PC-9 (cell line): ENCODE measurements at regions not wholly inside any gene's neighbourhood (a gene's known extent, or its start where the extent isn't known, plus 50 kb on each side); places are given as distances from the start of the nearest gene placed in this dataset.

ENCODE experiments used
- BruUV-seq: library from RNA; stranded (reverse); fragments of 400-500 nt; replicated peaks from 2 replicates; lab custom pipeline; 2021; lab: Mats Ljungman, UMichigan
- CTCF ChIA-PET: fragments of 300-600 bp; sonication (Branson Sonifier 250); formaldehyde crosslinking; loops from one replicate; lab custom pipeline; 2022; ENCODE audit warnings: antibody characterized with exemption; lab: Charles Lee
- POLR2A ChIA-PET: fragments of 300-600 bp; sonication (Branson Sonifier 250); formaldehyde crosslinking; loops from one replicate; lab custom pipeline; 2022; ENCODE audit warnings: antibody characterized with exemption; ENCODE audit not compliant: unreplicated experiment; lab: Charles Lee
- DNase-seq, 2 experiments: peaks; one replicate each; pipeline versions ENCODE4 v3.0.0 to v3.0.0-alpha.2; 2015 to 2022; ENCODE audit warnings: mixed read lengths in 1 of 2
- H2AFZ ChIP-seq: fragments of 200-600 bp; sonication (generic); 2 replicates; pipeline ENCODE4 v1.8.1; 2017; ENCODE audit warnings: antibody characterized with exemption
- H3F3A ChIP-seq: fragments of 200-600 bp; sonication (generic); 2 replicates; pipeline ENCODE4 v1.8.1; 2017; ENCODE audit warnings: antibody characterized with exemption, mild to moderate bottlenecking, low read depth; ENCODE audit not compliant: insufficient read depth
- H3K27ac ChIP-seq: fragments of 200-600 bp; sonication (generic); 2 replicates; pipeline ENCODE4 v1.6.1; 2016; ENCODE audit warnings: mixed run types
- H3K27me3 ChIP-seq: fragments of 200-600 bp; sonication (generic); 2 replicates; pipeline ENCODE4 v1.6.1; 2016; ENCODE audit warnings: low read depth, mixed run types; ENCODE audit not compliant: insufficient read depth
- H3K36me3 ChIP-seq: fragments of 200-600 bp; sonication (generic); 2 replicates; pipeline ENCODE4 v1.6.1; 2016; ENCODE audit warnings: low read depth, mixed run types
- H3K4me1 ChIP-seq: fragments of 200-600 bp; sonication (generic); replicated peaks from 2 replicates; pipeline ENCODE4 v1.6.1; 2016; ENCODE audit warnings: mixed run types; ENCODE audit not compliant: insufficient read depth
- H3K4me2 ChIP-seq: fragments of 200-600 bp; sonication (generic); 2 replicates; pipeline ENCODE4 v1.6.1; 2017; ENCODE audit warnings: mixed run types
- H3K4me3 ChIP-seq: fragments of 200-600 bp; sonication (generic); 2 replicates; pipeline ENCODE4 v1.6.1; 2016; ENCODE audit warnings: mixed run types
- H3K79me2 ChIP-seq: fragments of 200-600 bp; sonication (generic); 2 replicates; pipeline ENCODE4 v1.6.1; 2017; ENCODE audit warnings: low read depth, mixed run types
- H3K9me2 ChIP-seq: fragments of 200-600 bp; sonication (generic); 2 replicates; pipeline ENCODE4 v1.8.1; 2017; ENCODE audit warnings: mild to moderate bottlenecking; ENCODE audit not compliant: insufficient read depth
- H3K9me3 ChIP-seq: fragments of 200-600 bp; sonication (generic); 2 replicates; pipeline ENCODE4 v1.8.1; 2016; ENCODE audit warnings: low read depth; ENCODE audit not compliant: insufficient read depth
- H4K20me1 ChIP-seq: fragments of 200-600 bp; sonication (generic); 2 replicates; pipeline ENCODE4 v1.8.1; 2017; ENCODE audit not compliant: insufficient read depth
- CTCF ChIP-seq: fragments of 200-600 bp; sonication (generic); conservative IDR thresholded peaks from 2 replicates; pipeline ENCODE4 v1.6.1; 2017; ENCODE audit warnings: mixed run types, antibody characterized with exemption, mild to moderate bottlenecking, moderate library complexity
- EZH2 ChIP-seq: fragments of 200-600 bp; sonication (generic); IDR thresholded peaks from 2 replicates; pipeline ENCODE4 v1.8.0; 2017; ENCODE audit warnings: antibody characterized with exemption, low read depth
- intact Hi-C: fragments of 100-400 bp; cut with micrococcal nuclease; formaldehyde crosslinking; loops from one replicate; pipeline ENCODE4 v1.10.0; 2022; ENCODE audit not compliant: unreplicated experiment

- DNase-seq, result no peak
Measured at GRCh38 chr4:4960574-4960973, 58.7 kb downstream of the CYTL1 start.

GRCh38 chr4:4961936-4962335, 57.3 kb downstream of the CYTL1 start:
- H2AFZ ChIP-seq, result no peak overlapping the region
- H3K36me3 ChIP-seq, result no peaks in the 10 kb centered on the region
- H4K20me1 ChIP-seq, result no peaks in the 10 kb centered on the region
- TF ChIP-seq CTCF (no peak), EZH2 (no peak)
- no peaks in the 10 kb centered on the region for H3K27me3 ChIP-seq
- H3K4me1 ChIP-seq, result 0 out of 2 replicates have a peak, but pooled peaks cover 10% of the 10 kb centered on the region
- ChIA-PET POLR2A (no interaction called here), CTCF (no interaction called here)
- no TSS peak for BruUV-seq
- no peaks in the 10 kb centered on the region for H3K79me2 ChIP-seq
- no peaks in the 10 kb centered on the region for H3F3A ChIP-seq
- no peaks in the 10 kb centered on the region for H3K9me2 ChIP-seq
- no peak overlapping the region for H3K27ac ChIP-seq
- no peak overlapping the region for H3K4me2 ChIP-seq
- no peak for DNase-seq
- intact Hi-C loops, result no loop called here
- no peak overlapping the region for H3K4me3 ChIP-seq
- H3K9me3 ChIP-seq, result 0 out of 2 replicates have a peak, but pooled peaks cover 7% of the 10 kb centered on the region

More at GRCh38 chr4:4960574-4960973, 58.7 kb downstream of the CYTL1 start:
- CTCF ChIA-PET, result no interaction called here
- no peak for TF ChIP-seq CTCF
- TF ChIP-seq EZH2, result no peak
- Histone ChIP-seq H3K9me3 (0 out of 2 replicates have a peak, but pooled peaks cover 7% of the 10 kb centered on the region), H3K27ac (no peak overlapping the region), H3K36me3 (no peaks in the 10 kb centered on the region), H3F3A (no peaks in the 10 kb centered on the region), H3K27me3 (no peaks in the 10 kb centered on the region), H3K9me2 (no peaks in the 10 kb centered on the region), H3K4me2 (peak overlapping the region; percentile 80), H2AFZ (no peak overlapping the region), H4K20me1 (no peaks in the 10 kb centered on the region), H3K79me2 (no peaks in the 10 kb centered on the region), H3K4me1 (0 out of 2 replicates have a peak, but pooled peaks cover 10% of the 10 kb centered on the region), H3K4me3 (peak overlapping the region; percentile 56; the same call in 1 of the 2 replicates)
- intact Hi-C loops, result no loop called here
- no TSS peak for BruUV-seq
- POLR2A ChIA-PET, result no interaction called here

GRCh38 chr4:4962928-4963327, 56.3 kb downstream of the CYTL1 start:
- H3K9me2 ChIP-seq, result no peaks in the 10 kb centered on the region
- 0 out of 2 replicates have a peak, but pooled peaks cover 10% of the 10 kb centered on the region for H3K4me1 ChIP-seq
- no peak overlapping the region for H3K4me3 ChIP-seq
- no peak for DNase-seq
- H3K27ac ChIP-seq, result no peak overlapping the region
- CTCF ChIA-PET, result no interaction called here
- TF ChIP-seq EZH2, result no peak
- no peak for TF ChIP-seq CTCF
- 0 out of 2 replicates have a peak, but pooled peaks cover 7% of the 10 kb centered on the region for H3K9me3 ChIP-seq
- no peaks in the 10 kb centered on the region for H3K79me2 ChIP-seq
- intact Hi-C loops, result no loop called here
- no peaks in the 10 kb centered on the region for H3K36me3 ChIP-seq
- H3K27me3 ChIP-seq, result no peaks in the 10 kb centered on the region
- H3K4me2 ChIP-seq, result no peak overlapping the region
- H2AFZ ChIP-seq, result no peak overlapping the region
- H4K20me1 ChIP-seq, result no peaks in the 10 kb centered on the region
- no peaks in the 10 kb centered on the region for H3F3A ChIP-seq
- BruUV-seq, result no TSS peak
- POLR2A ChIA-PET, result no interaction called here
